K562 (cell line): ENCODE measurements at regions not wholly inside any gene's neighbourhood (a gene's known extent, or its start where the extent isn't known, plus 50 kb on each side); places are given as distances from the start of the nearest gene placed in this dataset.

Source experiments
- POLR2AphosphoS5 ChIP-seq: IDR thresholded peaks from 2 replicates; pipeline ENCODE4 v1.6.1; 2011; ENCODE audit warnings: mild to moderate bottlenecking, low read depth, low read length, moderate library complexity; ENCODE audit not compliant: control insufficient read depth, insufficient read depth
- TF ChIP-seq, protein P1 (sequence below), 3 experiments: IDR thresholded peaks in 2 of 3; conservative IDR thresholded peaks in 1 of 3; 2 replicates each; pipeline ENCODE4 v1.5.1; 2011 to 2012; ENCODE audit warnings: low read length in 3 of 3, mild to moderate bottlenecking in 3 of 3, control low read depth in 2 of 3, improper control_type of control experiment in 1 of 3, inconsistent platforms in 1 of 3, low read depth in 1 of 3, mixed read lengths in 1 of 3, moderate library complexity in 1 of 3; ENCODE audit not compliant: insufficient read depth in 2 of 3
- TF ChIP-seq, protein P2 (sequence below): sonication (generic); formaldehyde crosslinking; IDR thresholded peaks from 2 replicates; pipeline ENCODE4 v1.8.1; 2023; ENCODE audit warnings: mild to moderate bottlenecking, missing genetic modification reagents, moderate library complexity

- TF ChIP-seq, protein P1, sequence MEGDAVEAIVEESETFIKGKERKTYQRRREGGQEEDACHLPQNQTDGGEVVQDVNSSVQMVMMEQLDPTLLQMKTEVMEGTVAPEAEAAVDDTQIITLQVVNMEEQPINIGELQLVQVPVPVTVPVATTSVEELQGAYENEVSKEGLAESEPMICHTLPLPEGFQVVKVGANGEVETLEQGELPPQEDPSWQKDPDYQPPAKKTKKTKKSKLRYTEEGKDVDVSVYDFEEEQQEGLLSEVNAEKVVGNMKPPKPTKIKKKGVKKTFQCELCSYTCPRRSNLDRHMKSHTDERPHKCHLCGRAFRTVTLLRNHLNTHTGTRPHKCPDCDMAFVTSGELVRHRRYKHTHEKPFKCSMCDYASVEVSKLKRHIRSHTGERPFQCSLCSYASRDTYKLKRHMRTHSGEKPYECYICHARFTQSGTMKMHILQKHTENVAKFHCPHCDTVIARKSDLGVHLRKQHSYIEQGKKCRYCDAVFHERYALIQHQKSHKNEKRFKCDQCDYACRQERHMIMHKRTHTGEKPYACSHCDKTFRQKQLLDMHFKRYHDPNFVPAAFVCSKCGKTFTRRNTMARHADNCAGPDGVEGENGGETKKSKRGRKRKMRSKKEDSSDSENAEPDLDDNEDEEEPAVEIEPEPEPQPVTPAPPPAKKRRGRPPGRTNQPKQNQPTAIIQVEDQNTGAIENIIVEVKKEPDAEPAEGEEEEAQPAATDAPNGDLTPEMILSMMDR (IDR thresholded peaks at IDR 0.05 in 2 of 3, conservative IDR thresholded peaks at IDR 0.05 in 1 of 3; ENCODE audit: insufficient read depth in 2 of 3, low read depth in 1 of 3, low read length in 3 of 3), result no peak
- TF ChIP-seq POLR2AphosphoS5, result no peak
- TF ChIP-seq, protein P2, sequence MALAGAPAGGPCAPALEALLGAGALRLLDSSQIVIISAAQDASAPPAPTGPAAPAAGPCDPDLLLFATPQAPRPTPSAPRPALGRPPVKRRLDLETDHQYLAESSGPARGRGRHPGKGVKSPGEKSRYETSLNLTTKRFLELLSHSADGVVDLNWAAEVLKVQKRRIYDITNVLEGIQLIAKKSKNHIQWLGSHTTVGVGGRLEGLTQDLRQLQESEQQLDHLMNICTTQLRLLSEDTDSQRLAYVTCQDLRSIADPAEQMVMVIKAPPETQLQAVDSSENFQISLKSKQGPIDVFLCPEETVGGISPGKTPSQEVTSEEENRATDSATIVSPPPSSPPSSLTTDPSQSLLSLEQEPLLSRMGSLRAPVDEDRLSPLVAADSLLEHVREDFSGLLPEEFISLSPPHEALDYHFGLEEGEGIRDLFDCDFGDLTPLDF (CRISPR knock-in tag), result no peak
Observed at GRCh38 chrX:26873736-26874135, 589.4 kb downstream of the PPP4R3C start.
